Right lobe of liver (tissue), 6 donors: ENCODE measurements at regions not wholly inside any gene's neighbourhood (a gene's known extent, or its start where the extent isn't known, plus 50 kb on each side); places are given as distances from the start of the nearest gene placed in this dataset.

Source experiments
- ATAC-seq, 4 donors: fragments of 200-7000 bp; cut with Tn5 transposase; one replicate each; pipeline ENCODE4 v1.9.1; 2020; ENCODE audit warnings: mild to moderate bottlenecking in 4 of 4, moderate library complexity in 4 of 4
- DNase-seq, 3 donors: peaks; one replicate each; pipeline ENCODE4 v3.0.0-alpha.2; 2020
- H3K27ac ChIP-seq, 3 donors: fragments of 200-600 bp; one replicate each; pipeline ENCODE4 v1.8.0; 2022
- H3K27me3 ChIP-seq, 2 donors: fragments of 200-600 bp; one replicate each; pipeline ENCODE4 v1.8.0; 2022
- H3K36me3 ChIP-seq, 4 donors: fragments of 200-600 bp; sonication (generic) in 1 of 4; one replicate each; pipeline versions ENCODE4 v1.5.1 to v1.8.0; 2017 to 2022; ENCODE audit warnings: control low read depth in 1 of 4
- H3K4me1 ChIP-seq, 4 donors: fragments of 200-600 bp; sonication (generic) in 1 of 4; one replicate each; pipeline versions ENCODE4 v1.5.1 to v1.8.0; 2017 to 2022; ENCODE audit warnings: control low read depth in 1 of 4
- H3K4me3 ChIP-seq, 3 donors: fragments of 200-600 bp; one replicate each; pipeline ENCODE4 v1.8.0; 2022
- H3K9me3 ChIP-seq, 4 donors: fragments of 200-600 bp; sonication (generic) in 1 of 4; one replicate each; pipeline versions ENCODE4 v1.5.1 to v1.8.0; 2017 to 2022; ENCODE audit warnings: control low read depth in 1 of 4
- CTCF ChIP-seq, 4 donors: fragments of 200-600 bp in 3 of 4; fragments of 450-650 bp in 1 of 4; IDR thresholded peaks; one replicate each; pipeline versions ENCODE4 v1.5.1 to v1.8.0; 2016 to 2022; ENCODE audit warnings: antibody characterized with exemption in 4 of 4, mild to moderate bottlenecking in 2 of 4
- POLR2A ChIP-seq: fragments of 450-650 bp; IDR thresholded peaks from one replicate; pipeline ENCODE4 v1.6.1; 2017; ENCODE audit warnings: antibody characterized with exemption, mild to moderate bottlenecking
- WGBS: methylation state at CpG from one replicate; pipeline ENCODE4 v1.1.6; 2018; ENCODE audit warnings: low coverage, low lambda C conversion rate; ENCODE audit not compliant: insufficient coverage; ENCODE audit errors: missing lambda C conversion rate; 5-methylcytosine and 5-hydroxymethylcytosine counted together
- intact Hi-C, 2 donors: fragments of 100-400 bp; cut with DNase I; formaldehyde crosslinking; loops; one replicate each; pipeline versions ENCODE4 v1.11.2 to v1.14.1; 2022
- donor health status: DM: no; HTN: yes; CAD: no.
- donor health status: DM: no; HTN: no; CAD: no.
- donor health status: DM: no; HTN: no; CAD: no.
- donor health status: DM: no; HTN: yes; CAD: no.
- donor health status: DM: no; HTN: yes; CAD: no.

- TF ChIP-seq POLR2A (no peak), CTCF (IDR thresholded peaks at IDR 0.05) (no peak)
- DNase-seq (no peak), ATAC-seq (peak in 1 of 4 donors; percentile 50)
- no peaks in the 10 kb centered on the region for H3K36me3 ChIP-seq
- no peaks in the 10 kb centered on the region for H3K9me3 ChIP-seq
- intact Hi-C loops, result no loop called here
- H3K4me1 ChIP-seq, result no peaks in the 10 kb centered on the region
- H3K27ac ChIP-seq, result no peak overlapping the region
- H3K4me3 ChIP-seq, result no peak overlapping the region
- no peaks in the 10 kb centered on the region for H3K27me3 ChIP-seq
These were observed 60.8 kb upstream of the TENT5A start for GRCh38 chr6:81813305-81813704.

DNA sequence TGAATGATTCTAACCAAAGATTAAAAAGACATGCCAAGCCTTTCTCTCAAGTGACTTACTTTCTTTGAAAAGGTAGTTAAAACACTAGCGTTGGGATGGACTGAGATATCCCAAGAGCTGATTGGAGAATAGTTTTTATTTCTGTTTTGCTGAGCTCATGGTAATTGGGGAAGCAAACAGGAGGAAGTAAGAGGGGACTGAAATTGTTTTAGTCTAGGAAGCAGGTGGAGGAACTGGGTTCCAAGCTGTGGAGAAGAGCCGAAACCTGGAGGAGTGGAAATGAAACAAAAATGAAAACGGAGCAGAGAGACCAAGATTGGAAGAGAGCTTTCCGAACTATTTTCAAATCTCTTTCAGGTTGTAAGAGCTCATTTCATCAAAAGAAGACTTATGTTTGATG, 59.9 kb upstream of the TENT5A start:
- no peak for TF ChIP-seq POLR2A
- no peak for TF ChIP-seq CTCF (IDR thresholded peaks at IDR 0.05)
- Histone ChIP-seq H3K9me3 (no peaks in the 10 kb centered on the region), H3K27ac (no peak overlapping the region), H3K4me3 (no peak overlapping the region), H3K27me3 (no peaks in the 10 kb centered on the region), H3K36me3 (no peaks in the 10 kb centered on the region), H3K4me1 (no peaks in the 10 kb centered on the region)
- peak in 3 of 4 donors; percentile 5 to 26 (median 19) for ATAC-seq
- intact Hi-C loops, result no loop called here
- 64% methylated on average over 4 of the region's 4 CpGs for WGBS
- DNase-seq, result no peak

GRCh38 chr6:81808851-81809570, 56.5 kb upstream of the TENT5A start:
- no peaks in the 10 kb centered on the region for H3K27me3 ChIP-seq
- no peaks in the 10 kb centered on the region for H3K36me3 ChIP-seq
- no peak for TF ChIP-seq CTCF (IDR thresholded peaks at IDR 0.05)
- TF ChIP-seq POLR2A, result no peak
- no peak for DNase-seq
- H3K9me3 ChIP-seq, result no peaks in the 10 kb centered on the region
- H3K4me3 ChIP-seq, result peak overlapping the region in 1 of 3 donors; percentile 7
- intact Hi-C loops, result no loop called here
- WGBS, result 36% methylated on average over 6 of the region's 6 CpGs
- H3K27ac ChIP-seq, result peak overlapping the region in 2 of 3 donors; percentile 3 to 13
- no peaks in the 10 kb centered on the region for H3K4me1 ChIP-seq
- ATAC-seq, result peak; percentile 38 to 65 (median 48)

GRCh38 chr6:81806793-81807565, 54.5 kb upstream of the TENT5A start:
- Histone ChIP-seq H3K4me1 (no peaks in the 10 kb centered on the region), H3K9me3 (no peaks in the 10 kb centered on the region), H3K36me3 (no peaks in the 10 kb centered on the region), H3K4me3 (no peak overlapping the region), H3K27ac (no peak overlapping the region), H3K27me3 (no peaks in the 10 kb centered on the region)
- intact Hi-C loops, result no loop called here
- no peak for ATAC-seq
- DNase-seq, result no peak
- TF ChIP-seq POLR2A (no peak), CTCF (IDR thresholded peaks at IDR 0.05) (no peak)
- WGBS, result 86% methylated on average over 8 of the region's 8 CpGs
